H7 (cell line): ENCODE measurements at regions not wholly inside any gene's neighbourhood (a gene's known extent, or its start where the extent isn't known, plus 50 kb on each side); places are given as distances from the start of the nearest gene placed in this dataset.
"Not testable (repeated sequence)": the region's sequence is repeated elsewhere in the genome, so short reads cannot be mapped to it uniquely, and the experiment has no call there.

Experiments used
- DNase-seq: peaks from one replicate; pipeline ENCODE4 v3.0.0; 2012
- H3K27me3 ChIP-seq: 2 replicates; pipeline ENCODE4 v1.6.0; 2011; ENCODE audit warnings: mild to moderate bottlenecking, low read length; ENCODE audit not compliant: control insufficient read depth, insufficient read depth
- H3K36me3 ChIP-seq: replicated peaks from 2 replicates; pipeline ENCODE4 v1.5.1; 2011; ENCODE audit warnings: low read length; ENCODE audit not compliant: control insufficient read depth, insufficient read depth
- H3K4me3 ChIP-seq: 2 replicates; pipeline ENCODE4 v1.5.1; 2011; ENCODE audit warnings: low read depth, mild to moderate bottlenecking, control low read depth, low read length, moderate library complexity; ENCODE audit not compliant: insufficient read depth

DNA sequence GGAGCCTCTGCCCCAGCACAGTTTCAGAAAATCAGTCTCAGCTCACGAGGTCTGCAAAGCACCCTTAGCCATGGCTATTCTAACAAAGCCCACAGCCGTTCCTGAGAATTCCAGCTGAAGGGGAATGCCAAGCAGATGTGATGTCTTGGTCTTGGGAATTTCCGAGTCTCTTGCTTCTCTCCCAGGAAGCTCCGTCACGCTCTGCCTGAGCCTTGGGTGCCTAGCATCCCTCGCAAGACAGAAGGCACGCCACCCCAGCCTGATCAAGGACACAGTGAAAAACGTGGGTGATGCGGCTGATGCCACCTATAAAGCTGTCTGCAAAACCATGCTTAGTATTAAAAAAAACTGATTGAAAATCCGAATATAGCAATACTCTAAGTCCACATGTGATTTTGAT lies 254.6 kb downstream of the SH3BP4 start:
- DNase-seq = no peak
- Histone ChIP-seq H3K27me3 (peaks cover 1% of the 10 kb centered on the region; the same call in 1 of the 2 replicates), H3K4me3 (no peak overlapping the region), H3K36me3 (no peaks in the 10 kb centered on the region)

DNA sequence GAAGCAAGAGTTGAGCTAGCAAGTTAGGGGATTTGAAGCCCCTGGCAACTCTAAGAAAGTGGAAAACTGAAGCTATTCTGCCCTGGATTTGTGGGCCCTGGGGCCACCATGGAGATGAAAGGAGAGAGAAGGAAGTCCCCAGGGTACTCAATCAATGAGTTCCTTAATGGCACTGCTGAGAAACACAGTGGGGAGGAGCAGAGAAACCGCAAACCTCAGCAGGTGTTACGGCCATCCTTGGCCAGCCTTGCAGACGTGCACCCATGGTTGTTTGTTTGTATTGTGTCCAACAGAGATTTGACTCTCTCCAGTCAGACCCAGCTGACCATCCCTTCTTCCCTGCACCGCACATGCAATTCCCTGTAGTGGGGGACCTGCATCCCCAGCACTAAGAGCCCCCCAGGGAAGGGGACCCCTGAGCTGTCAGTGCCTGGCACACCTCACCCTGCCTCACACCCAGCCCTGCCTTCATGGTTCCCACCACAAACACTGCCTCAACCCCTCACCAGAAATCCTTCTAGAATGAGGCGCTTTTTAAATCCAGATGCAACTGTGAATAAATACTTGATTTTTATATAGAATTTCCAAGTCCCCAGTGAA lies 255.3 kb downstream of the SH3BP4 start:
- Histone ChIP-seq H3K4me3 (no peak overlapping the region), H3K27me3 (peaks cover 1% of the 10 kb centered on the region; the same call in 1 of the 2 replicates), H3K36me3 (no peaks in the 10 kb centered on the region)
- no peak for DNase-seq

DNA sequence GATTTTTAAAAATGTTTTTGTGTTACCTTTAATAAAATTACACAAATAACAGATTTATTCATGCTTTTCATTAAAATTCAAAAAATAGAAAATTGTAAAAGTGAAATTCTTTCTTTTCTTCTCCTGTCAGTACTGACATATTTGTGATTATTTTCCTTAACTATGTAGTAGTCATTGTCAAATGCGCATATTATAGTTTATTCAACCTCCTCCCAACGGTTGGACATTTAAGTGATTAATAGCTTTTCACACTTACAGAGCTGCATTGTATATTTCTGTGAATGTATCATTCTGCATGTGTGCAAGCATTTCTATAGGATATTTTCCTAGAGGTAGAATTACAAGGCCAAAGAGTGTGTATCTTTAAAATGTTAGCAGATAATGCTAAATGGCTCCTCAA lies 259.2 kb downstream of the SH3BP4 start:
- Histone ChIP-seq H3K27me3 (peaks cover 1% of the 10 kb centered on the region; the same call in 1 of the 2 replicates), H3K36me3 (no peaks in the 10 kb centered on the region), H3K4me3 (no peak overlapping the region)
- no peak for DNase-seq

DNA sequence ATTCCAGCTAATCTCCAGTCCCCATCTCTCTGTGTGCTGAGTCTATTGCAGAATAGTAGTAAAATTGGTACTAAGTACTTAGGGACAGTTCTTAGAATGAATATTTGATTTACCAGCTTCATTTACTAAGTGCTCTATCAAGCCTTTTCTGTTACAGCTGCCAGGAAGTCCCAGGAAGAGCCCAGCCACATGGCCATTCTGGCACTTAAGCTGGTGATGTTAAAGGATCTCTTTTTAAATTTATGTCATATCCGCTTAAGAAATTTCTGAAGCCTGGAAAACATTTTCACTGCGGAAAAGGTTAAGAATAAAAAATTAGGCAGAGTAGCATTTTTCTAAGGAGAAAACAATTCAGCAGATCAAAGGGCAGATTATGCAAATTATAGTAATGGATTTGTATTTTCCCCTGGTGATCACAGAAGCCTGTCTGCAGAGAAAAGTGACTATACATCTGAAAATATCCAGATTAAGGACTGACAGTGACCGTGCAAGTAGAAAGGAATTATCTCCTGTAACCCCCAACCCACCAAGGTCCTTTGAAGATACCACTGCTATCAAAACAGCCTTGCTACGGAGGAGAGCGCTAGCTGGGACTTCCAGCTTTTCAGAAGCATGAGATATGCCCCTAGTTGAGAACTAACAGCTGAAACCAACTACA lies 260.8 kb downstream of the SH3BP4 start:
- H3K4me3 ChIP-seq = no peak overlapping the region
- no peaks in the 10 kb centered on the region for H3K36me3 ChIP-seq
- no peak for DNase-seq
- H3K27me3 ChIP-seq = peaks cover 1% of the 10 kb centered on the region; the same call in 1 of the 2 replicates

DNA sequence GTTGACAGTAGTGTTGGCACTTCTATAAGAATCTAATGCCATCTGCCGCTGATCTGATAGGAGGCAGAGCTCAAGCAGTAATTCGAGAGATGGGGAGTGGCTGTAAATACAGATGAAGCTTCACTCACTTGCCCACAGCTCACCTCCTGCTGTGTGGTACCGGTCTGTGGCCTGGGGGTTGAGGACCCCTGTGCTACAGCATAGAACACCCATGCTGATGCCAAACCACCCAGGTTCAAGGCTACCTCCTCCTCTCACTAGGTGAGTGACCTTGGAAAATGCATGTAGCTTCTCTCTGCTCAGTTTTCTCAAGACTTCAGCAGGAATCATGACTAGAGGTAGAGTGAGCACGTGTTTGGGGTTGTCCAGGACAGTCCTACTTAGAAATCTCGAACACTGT lies 263.4 kb downstream of the SH3BP4 start:
- Histone ChIP-seq H3K4me3 (no peak overlapping the region), H3K36me3 (no peaks in the 10 kb centered on the region), H3K27me3 (no peaks in the 10 kb centered on the region)
- DNase-seq = no peak

DNA sequence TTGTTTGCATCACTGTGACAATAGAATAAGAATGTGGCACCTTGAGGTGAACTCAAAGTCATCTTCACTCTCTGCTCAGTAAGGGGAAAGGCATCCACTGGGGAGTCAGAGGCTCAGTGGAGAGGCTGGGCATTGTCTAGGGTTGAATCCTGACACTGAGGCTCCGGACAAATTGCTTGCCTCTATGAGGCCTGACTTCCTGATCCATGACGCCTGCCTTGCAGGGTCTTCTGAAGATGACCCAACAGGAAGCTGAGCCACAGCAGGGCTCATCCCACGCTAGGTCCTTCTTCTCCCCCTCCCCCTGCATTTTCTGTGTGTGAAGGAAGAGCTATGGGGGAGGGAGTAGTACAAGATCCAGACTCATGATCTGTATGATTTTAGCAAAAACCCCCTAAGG lies 265.1 kb downstream of the SH3BP4 start:
- DNase-seq = no peak
- H3K27me3 ChIP-seq = no peaks in the 10 kb centered on the region
- H3K36me3 ChIP-seq = no peaks in the 10 kb centered on the region
- no peak overlapping the region for H3K4me3 ChIP-seq

DNA sequence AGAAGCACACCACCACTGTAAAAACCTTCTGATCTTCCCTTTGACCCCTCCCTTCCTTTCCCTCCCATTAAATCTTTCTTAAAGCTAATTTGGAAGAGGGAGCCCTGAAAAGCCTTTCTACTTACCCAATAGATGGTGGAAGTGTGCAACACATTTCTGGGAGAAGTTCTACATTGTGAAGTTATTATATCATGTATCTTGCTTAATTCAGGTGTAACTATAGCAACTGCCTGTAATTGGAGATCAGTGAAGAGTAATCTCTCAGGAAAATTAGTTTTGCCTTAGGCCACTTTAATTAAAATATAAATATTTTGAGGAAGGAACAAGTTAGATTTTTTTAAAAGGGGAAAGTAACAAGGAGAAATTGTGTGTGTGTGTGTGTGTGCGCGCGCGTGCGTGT lies 266.0 kb downstream of the SH3BP4 start:
- no peaks in the 10 kb centered on the region for H3K36me3 ChIP-seq
- no peak for DNase-seq
- H3K27me3 ChIP-seq = no peaks in the 10 kb centered on the region
- no peak overlapping the region for H3K4me3 ChIP-seq

DNA sequence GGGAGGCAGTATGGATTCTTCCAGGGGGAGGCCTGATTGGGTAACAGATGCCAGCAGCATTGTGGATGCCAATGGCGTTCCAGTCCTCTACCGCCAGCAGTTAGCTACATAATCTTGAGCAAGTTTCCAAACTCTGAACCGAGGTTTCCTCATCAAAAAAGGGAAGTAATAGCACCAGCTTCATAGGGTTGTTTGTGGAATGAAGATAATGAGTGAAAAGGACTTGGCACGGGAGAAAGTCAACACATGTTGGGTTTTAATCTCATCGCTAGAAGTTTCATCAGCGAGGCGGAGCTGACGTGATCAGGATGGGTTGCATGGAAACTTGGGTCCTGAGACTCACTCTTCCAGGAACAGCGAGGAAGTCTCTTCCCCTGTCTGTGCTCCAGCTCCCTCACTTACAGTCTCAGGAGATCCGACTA lies 266.7 kb downstream of the SH3BP4 start:
- Histone ChIP-seq H3K4me3 (no peak overlapping the region), H3K36me3 (no peaks in the 10 kb centered on the region), H3K27me3 (no peaks in the 10 kb centered on the region)
- no peak for DNase-seq

DNA sequence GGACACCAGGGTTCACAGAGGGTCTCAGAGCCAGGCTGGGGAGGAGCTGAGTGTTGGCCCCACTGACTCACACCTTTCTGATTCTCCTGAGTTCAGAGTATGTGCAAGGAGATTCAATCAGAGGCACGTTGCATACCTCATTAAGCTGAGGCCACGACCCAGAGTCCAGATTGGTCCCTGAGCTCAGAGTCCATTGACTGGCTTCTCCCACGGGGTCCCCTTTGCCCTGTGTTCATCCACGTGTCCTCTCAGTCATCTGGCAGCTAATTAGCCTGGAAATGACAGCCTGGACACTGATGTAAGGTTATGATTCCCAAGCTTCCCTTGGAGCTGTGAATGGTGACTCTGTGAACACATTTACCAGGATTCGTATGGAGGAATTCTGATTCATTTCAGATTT lies 267.2 kb downstream of the SH3BP4 start:
- DNase-seq = no peak
- Histone ChIP-seq H3K36me3 (no peaks in the 10 kb centered on the region), H3K27me3 (no peaks in the 10 kb centered on the region), H3K4me3 (no peak overlapping the region)

DNA sequence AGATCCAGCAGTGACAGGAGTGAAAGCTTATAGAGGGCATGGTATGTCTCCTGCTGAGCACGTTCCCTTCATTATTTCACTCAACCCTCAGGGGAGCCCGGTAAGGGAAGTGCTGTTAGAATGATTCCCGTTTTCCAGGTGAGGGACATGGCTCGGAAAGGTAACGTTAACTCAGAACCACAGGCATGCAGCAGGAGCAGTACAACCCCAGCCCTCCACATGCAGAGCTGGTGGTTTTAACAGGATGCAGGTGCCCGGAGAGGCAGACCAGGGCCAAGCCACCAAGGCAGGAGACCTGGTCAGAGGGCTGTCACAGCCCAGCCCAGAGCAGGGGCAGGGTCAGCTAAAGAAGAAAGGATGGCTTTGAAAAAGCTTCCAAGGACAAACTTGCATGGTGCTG lies 268.5 kb downstream of the SH3BP4 start:
- no peaks in the 10 kb centered on the region for H3K27me3 ChIP-seq
- H3K4me3 ChIP-seq = no peak overlapping the region
- H3K36me3 ChIP-seq = no peaks in the 10 kb centered on the region
- no peak for DNase-seq

DNA sequence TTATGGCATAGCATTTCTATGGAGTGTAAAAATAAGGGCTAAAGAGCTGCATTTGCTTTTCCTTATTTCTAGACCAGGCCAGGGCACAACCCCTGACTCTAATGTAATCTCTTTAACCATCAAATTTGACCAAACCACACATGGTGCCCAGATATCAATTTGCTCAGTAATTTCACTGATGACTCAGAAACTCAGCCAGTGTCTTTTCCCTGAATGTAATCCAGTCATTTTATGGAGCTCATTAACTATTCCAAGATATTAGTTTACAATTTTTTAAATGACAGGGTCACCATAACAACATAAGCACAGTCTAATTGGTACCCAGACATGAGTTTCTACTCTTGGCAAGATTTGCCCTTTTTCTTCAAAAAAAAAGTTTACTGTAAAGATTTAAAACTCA lies 270.8 kb upstream of the AGAP1 start:
- DNase-seq = no peak
- H3K27me3 ChIP-seq = no peaks in the 10 kb centered on the region
- H3K4me3 ChIP-seq = no peak overlapping the region
- no peaks in the 10 kb centered on the region for H3K36me3 ChIP-seq

DNA sequence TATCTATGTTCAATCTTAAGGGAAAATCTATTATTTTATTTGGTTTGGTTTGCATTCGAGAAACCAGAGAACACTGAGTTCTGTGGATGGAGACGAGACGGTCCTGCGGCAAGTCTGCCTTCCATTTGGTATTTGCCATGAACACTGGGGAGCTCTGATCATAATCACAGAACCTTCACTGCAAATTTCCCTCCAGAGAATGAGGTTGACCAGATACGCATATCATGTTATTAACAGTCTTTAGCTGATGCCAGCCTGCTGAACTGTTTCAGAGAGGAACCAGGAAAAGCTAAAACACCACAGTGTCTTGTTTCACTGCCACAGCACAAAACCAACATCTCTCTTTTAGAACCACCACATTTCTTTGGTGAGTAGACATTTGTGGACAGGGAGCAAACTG lies 269.4 kb upstream of the AGAP1 start:
- no peak for DNase-seq
- Histone ChIP-seq H3K27me3 (no peaks in the 10 kb centered on the region), H3K4me3 (no peak overlapping the region), H3K36me3 (no peaks in the 10 kb centered on the region)

DNA sequence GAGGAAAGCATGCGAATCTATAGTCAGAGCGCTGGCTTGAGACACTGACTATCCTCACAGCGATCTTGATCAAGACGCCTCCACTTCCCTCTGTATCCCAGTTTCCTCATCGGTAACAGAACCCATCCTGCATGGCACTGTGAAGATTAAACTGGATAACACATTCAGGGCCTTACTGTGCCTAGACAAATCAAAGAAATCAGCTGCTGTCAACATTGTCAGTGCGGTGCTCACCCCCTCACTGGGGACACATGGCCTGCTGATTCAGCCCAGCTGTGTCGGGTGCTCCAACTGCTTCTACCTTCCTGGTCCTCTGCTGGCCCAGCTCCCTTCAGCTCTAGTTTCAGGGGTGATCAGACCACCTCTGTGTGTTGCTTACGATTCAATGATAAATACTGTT lies 268.6 kb upstream of the AGAP1 start:
- H3K36me3 ChIP-seq = no peaks in the 10 kb centered on the region
- DNase-seq = no peak
- no peaks in the 10 kb centered on the region for H3K27me3 ChIP-seq
- H3K4me3 ChIP-seq = no peak overlapping the region

DNA sequence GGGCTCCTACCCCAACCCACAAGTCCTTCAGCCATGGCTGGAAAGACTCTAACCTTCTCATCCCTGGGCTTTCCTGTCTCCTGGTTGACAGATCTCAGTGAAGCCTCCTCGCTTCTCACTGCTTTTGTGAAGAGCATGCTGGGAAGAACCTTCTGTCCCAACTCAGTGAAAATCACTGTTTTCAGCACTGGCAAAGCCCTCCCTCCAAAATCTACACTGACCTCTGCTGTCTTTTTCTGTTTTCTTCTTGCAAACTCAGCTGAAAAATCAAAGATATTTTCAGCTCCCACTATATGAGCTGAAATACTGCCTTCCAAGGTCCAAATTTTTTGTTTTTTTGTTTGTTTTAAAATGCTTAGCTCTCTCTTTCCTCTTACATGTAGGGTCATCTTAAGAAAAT lies 266.3 kb upstream of the AGAP1 start:
- no peak overlapping the region for H3K4me3 ChIP-seq
- DNase-seq = no peak
- no peaks in the 10 kb centered on the region for H3K27me3 ChIP-seq
- H3K36me3 ChIP-seq = no peaks in the 10 kb centered on the region

DNA sequence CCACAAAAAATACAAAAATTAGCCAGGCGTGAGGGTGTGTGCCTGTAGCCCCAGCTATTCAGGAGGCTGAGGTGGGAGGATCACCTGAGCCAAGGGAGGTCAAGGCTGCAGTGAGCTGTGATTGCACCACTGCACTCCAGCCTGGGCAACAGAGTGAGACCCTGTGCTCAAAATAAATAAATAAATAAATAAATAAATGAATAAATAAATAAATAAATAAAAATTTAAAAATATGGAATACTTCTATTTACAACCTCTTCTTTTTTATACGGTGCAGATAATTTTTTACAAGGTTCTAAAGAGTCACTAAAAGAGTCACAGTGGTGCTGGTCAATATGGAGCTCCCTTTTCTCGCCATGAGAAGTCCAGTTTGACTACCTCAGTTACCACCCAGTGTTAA lies 265.4 kb upstream of the AGAP1 start:
- not testable (repeated sequence) for H3K27me3 ChIP-seq, H3K4me3 ChIP-seq, H3K36me3 ChIP-seq, DNase-seq

DNA sequence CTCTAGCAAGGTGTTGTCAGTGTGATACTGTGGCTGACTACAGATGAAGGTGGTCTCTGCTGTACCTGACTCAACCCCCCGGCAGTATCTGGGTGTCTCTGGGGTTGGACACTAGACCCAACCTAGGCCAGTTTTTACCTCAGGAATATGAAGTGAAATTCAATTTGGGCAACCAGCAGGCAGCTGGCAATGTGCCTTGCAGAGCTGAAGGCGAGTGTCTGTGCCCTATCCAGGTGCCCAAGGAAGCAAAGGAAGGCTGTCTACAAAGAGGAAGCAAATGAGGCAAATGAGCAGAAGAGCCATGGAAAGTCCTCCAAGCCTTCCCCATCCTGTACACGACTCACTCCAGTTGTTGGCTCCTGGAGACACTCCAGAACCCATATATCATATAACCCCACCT lies 264.6 kb upstream of the AGAP1 start:
- Histone ChIP-seq H3K4me3 (no peak overlapping the region), H3K27me3 (no peaks in the 10 kb centered on the region), H3K36me3 (no peaks in the 10 kb centered on the region)
- DNase-seq = no peak
